GM19452 (cell line): ENCODE measurements at regions not wholly inside any gene's neighbourhood (a gene's known extent, or its start where the extent isn't known, plus 50 kb on each side); places are given as distances from the start of the nearest gene placed in this dataset.

Experiments
- ATAC-seq: cut with Tn5 transposase; IDR thresholded peaks from one replicate; pipeline ENCODE4 v1.9.1; 2021; ENCODE audit not compliant: unreplicated experiment

GRCh38 chr7:3229904-3230470, 71.1 kb upstream of the SDK1 start:
- no peak for ATAC-seq

- ATAC-seq, result no peak
Measured at GRCh38 chr7:3230908-3231307, 70.1 kb upstream of the SDK1 start.

- no peak for ATAC-seq
Measured at GRCh38 chr7:3232228-3232627, 68.8 kb upstream of the SDK1 start.

GRCh38 chr7:3233301-3233700, 67.8 kb upstream of the SDK1 start:
- ATAC-seq, result no peak

- ATAC-seq, result no peak
Measured at GRCh38 chr7:3234051-3234450, 67.0 kb upstream of the SDK1 start.

- no peak for ATAC-seq
Measured at GRCh38 chr7:3234851-3235250, 66.2 kb upstream of the SDK1 start.

- no peak for ATAC-seq
Measured at GRCh38 chr7:3235322-3235721, 65.7 kb upstream of the SDK1 start.

- ATAC-seq, result no peak
Measured at GRCh38 chr7:3236268-3236667, 64.8 kb upstream of the SDK1 start.

- ATAC-seq, result no peak
Measured at GRCh38 chr7:3238525-3239210, 62.4 kb upstream of the SDK1 start.

GRCh38 chr7:3239291-3239691, 61.8 kb upstream of the SDK1 start:
- no peak for ATAC-seq

- no peak for ATAC-seq
Measured at GRCh38 chr7:3240826-3241430, 60.1 kb upstream of the SDK1 start.

GRCh38 chr7:3241686-3242258, 59.3 kb upstream of the SDK1 start:
- ATAC-seq, result no peak

- ATAC-seq, result no peak
Measured at GRCh38 chr7:3242398-3242972, 58.6 kb upstream of the SDK1 start.

- no peak for ATAC-seq
Measured at GRCh38 chr7:3243256-3243655, 57.8 kb upstream of the SDK1 start.

GRCh38 chr7:3243680-3244079, 57.4 kb upstream of the SDK1 start:
- ATAC-seq, result no peak

- ATAC-seq, result no peak
Measured at GRCh38 chr7:3244241-3244814, 56.7 kb upstream of the SDK1 start.

GRCh38 chr7:3245077-3245476, 56.0 kb upstream of the SDK1 start:
- ATAC-seq, result no peak

GRCh38 chr7:3245721-3246120, 55.3 kb upstream of the SDK1 start:
- no peak for ATAC-seq

GRCh38 chr7:3246127-3246526, 54.9 kb upstream of the SDK1 start:
- ATAC-seq, result no peak

- no peak for ATAC-seq
Measured at GRCh38 chr7:3246651-3247050, 54.4 kb upstream of the SDK1 start.

GRCh38 chr7:3250725-3251124, 50.3 kb upstream of the SDK1 start:
- ATAC-seq, result no peak
